Trophoblast cell (in vitro differentiated cells and primary cell): ENCODE measurements at regions not wholly inside any gene's neighbourhood (a gene's known extent, or its start where the extent isn't known, plus 50 kb on each side); places are given as distances from the start of the nearest gene placed in this dataset.

Experiments
- DNase-seq, 2 donors: peaks; one replicate each; pipeline ENCODE4 v3.0.0-alpha.2; 2016
- H2AFZ ChIP-seq: 2 replicates; pipeline ENCODE4 v1.6.1; 2013; ENCODE audit warnings: low read length, moderate library complexity, mild to moderate bottlenecking; ENCODE audit not compliant: insufficient read depth, poor library complexity
- H2AK5ac ChIP-seq: 2 replicates; pipeline ENCODE4 v1.6.1; 2013; ENCODE audit warnings: mild to moderate bottlenecking, low read length
- H2BK120ac ChIP-seq: 2 replicates; pipeline ENCODE4 v1.6.1; 2013; ENCODE audit warnings: low read length, mild to moderate bottlenecking, moderate library complexity; ENCODE audit not compliant: insufficient read depth, poor library complexity
- H2BK12ac ChIP-seq: 2 replicates; pipeline ENCODE4 v1.6.1; 2013; ENCODE audit warnings: mild to moderate bottlenecking, low read length, moderate library complexity
- H2BK5ac ChIP-seq: 2 replicates; pipeline ENCODE4 v1.6.1; 2013; ENCODE audit warnings: low read length, low read depth, moderate library complexity, mild to moderate bottlenecking; ENCODE audit not compliant: poor library complexity
- H3K14ac ChIP-seq: 2 replicates; pipeline ENCODE4 v1.6.1; 2013; ENCODE audit warnings: mild to moderate bottlenecking, low read length
- H3K18ac ChIP-seq: 2 replicates; pipeline ENCODE4 v1.6.1; 2013; ENCODE audit warnings: mild to moderate bottlenecking, low read length
- H3K23ac ChIP-seq: 2 replicates; pipeline ENCODE4 v1.6.1; 2013; ENCODE audit warnings: low read length
- H3K27ac ChIP-seq: 2 replicates; pipeline ENCODE4 v1.5.1; 2013; ENCODE audit warnings: low read depth, mild to moderate bottlenecking, inconsistent platforms, low read length, moderate library complexity
- H3K27me3 ChIP-seq: 2 replicates; pipeline ENCODE4 v1.6.1; 2013; ENCODE audit warnings: inconsistent platforms, mild to moderate bottlenecking, low read length, moderate library complexity; ENCODE audit not compliant: insufficient read depth
- H3K36me3 ChIP-seq, 2 experiments: 1 replicate in 1 of 2; 2 replicates in 1 of 2; pipeline ENCODE4 v1.6.1; 2013; ENCODE audit warnings: low read length in 2 of 2, mild to moderate bottlenecking in 2 of 2, moderate library complexity in 1 of 2; ENCODE audit not compliant: insufficient read depth in 2 of 2, control insufficient read depth in 1 of 2
- H3K4ac ChIP-seq: 2 replicates; pipeline ENCODE4 v1.6.1; 2013; ENCODE audit warnings: low read depth, mild to moderate bottlenecking, low read length, moderate library complexity
- H3K4me1 ChIP-seq, 2 experiments: 1 replicate in 1 of 2; 2 replicates in 1 of 2; pipeline ENCODE4 v1.6.1; 2013; ENCODE audit warnings: low read length in 2 of 2, mild to moderate bottlenecking in 2 of 2, moderate library complexity in 1 of 2; ENCODE audit not compliant: insufficient read depth in 2 of 2, control insufficient read depth in 1 of 2
- H3K4me2 ChIP-seq: 2 replicates; pipeline ENCODE4 v1.6.1; 2013; ENCODE audit warnings: inconsistent platforms, mild to moderate bottlenecking, low read length, moderate library complexity
- H3K4me3 ChIP-seq: 2 replicates; pipeline ENCODE4 v1.5.1; 2013; ENCODE audit warnings: mild to moderate bottlenecking, low read depth, low read length, inconsistent platforms
- H3K79me1 ChIP-seq: one replicate; pipeline ENCODE4 v1.6.1; 2013; ENCODE audit warnings: low read length
- H3K79me2 ChIP-seq: 2 replicates; pipeline ENCODE4 v1.6.1; 2013; ENCODE audit warnings: low read length, mild to moderate bottlenecking; ENCODE audit not compliant: control insufficient read depth, insufficient read depth, poor library complexity
- H3K9ac ChIP-seq: 2 replicates; pipeline ENCODE4 v1.6.1; 2013; ENCODE audit warnings: mild to moderate bottlenecking, low read length
- H3K9me3 ChIP-seq: 2 replicates; pipeline ENCODE4 v1.6.1; 2013; ENCODE audit warnings: low read depth, mild to moderate bottlenecking, control low read depth, inconsistent platforms, low read length; ENCODE audit not compliant: insufficient read depth
- H4K12ac ChIP-seq: 2 replicates; pipeline ENCODE4 v1.6.1; 2013; ENCODE audit warnings: low read depth, mild to moderate bottlenecking, low read length, moderate library complexity
- H4K8ac ChIP-seq: 2 replicates; pipeline ENCODE4 v1.6.1; 2013; ENCODE audit warnings: low read depth, mild to moderate bottlenecking, low read length, moderate library complexity
- H4K91ac ChIP-seq: one replicate; pipeline ENCODE4 v1.6.1; 2013; ENCODE audit warnings: low read depth, mild to moderate bottlenecking, low read length, moderate library complexity
- WGBS: extraction: QIAGEN DNeasy Blood & Tissue Kit; methylation state at CpG from one replicate; pipeline ENCODE4 v1.1.7; 2013; ENCODE audit warnings: missing lambda C conversion rate; ENCODE audit not compliant: insufficient read length, insufficient coverage; ENCODE audit errors: extremely low coverage; 5-methylcytosine and 5-hydroxymethylcytosine counted together

DNA sequence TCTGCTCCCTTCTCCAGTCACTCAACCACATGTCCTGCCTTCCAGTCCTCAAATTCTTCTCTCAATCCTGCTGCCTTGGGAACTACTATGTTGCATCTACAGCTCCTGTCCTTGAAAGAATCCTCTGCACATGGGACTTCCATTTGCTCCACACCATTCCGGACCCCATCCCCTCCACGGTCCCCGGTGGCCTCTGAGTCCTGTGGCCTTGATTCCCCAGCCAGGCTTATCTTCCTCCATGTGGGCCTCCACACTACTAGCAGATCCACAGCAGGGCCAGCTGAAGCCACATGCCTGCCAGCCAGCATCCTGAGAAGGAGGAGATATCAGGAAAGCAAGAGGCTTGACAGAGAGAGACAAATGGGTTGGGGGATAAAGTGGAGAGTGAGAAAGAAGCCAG lies 1323.8 kb downstream of the UQCRFS1 start:
- no peak overlapping the region for H2BK5ac ChIP-seq
- H2BK120ac ChIP-seq: no peak overlapping the region
- H3K9me3 ChIP-seq: peaks cover 60% of the 10 kb centered on the region
- no peak for DNase-seq
- H3K18ac ChIP-seq: no peak overlapping the region
- H2BK12ac ChIP-seq: no peak overlapping the region
- no peaks in the 10 kb centered on the region for H3K79me2 ChIP-seq
- no peak overlapping the region for H4K91ac ChIP-seq
- H3K4me3 ChIP-seq: no peak overlapping the region
- H2AK5ac ChIP-seq: no peak overlapping the region
- H3K36me3 ChIP-seq: no peaks in the 10 kb centered on the region
- H4K12ac ChIP-seq: no peak overlapping the region
- no peak overlapping the region for H3K4ac ChIP-seq
- H3K23ac ChIP-seq: no peak overlapping the region
- H2AFZ ChIP-seq: no peak overlapping the region
- H3K79me1 ChIP-seq: no peaks in the 10 kb centered on the region
- no peak overlapping the region for H3K14ac ChIP-seq
- H3K4me1 ChIP-seq: no peaks in the 10 kb centered on the region
- no peaks in the 10 kb centered on the region for H3K27me3 ChIP-seq
- H3K4me2 ChIP-seq: no peak overlapping the region
- no peak overlapping the region for H3K9ac ChIP-seq
- no CpG with 5 or more reads among the region's 3 CpGs for whole genome bisulfite sequencing
- H3K27ac ChIP-seq: no peak overlapping the region
- H4K8ac ChIP-seq: no peak overlapping the region

DNA sequence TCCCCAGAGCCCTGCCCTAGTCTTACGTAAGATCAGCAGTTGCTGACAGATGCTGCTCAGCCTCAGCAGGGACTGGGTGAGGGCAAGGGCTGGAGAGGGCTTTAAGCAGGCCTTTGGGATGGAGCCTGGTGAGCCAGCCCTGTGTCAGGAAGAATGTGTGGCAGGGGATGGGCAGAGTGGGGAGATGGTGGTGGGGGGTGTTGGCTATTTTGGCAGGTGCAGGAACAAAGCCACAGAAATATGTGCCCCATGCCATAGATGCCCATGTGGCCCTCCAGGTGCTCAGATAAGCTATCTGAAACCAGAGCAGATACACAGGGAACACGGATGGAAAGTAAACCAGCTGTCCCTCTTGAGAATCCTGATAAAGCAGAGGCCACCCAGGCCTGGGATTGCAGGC lies 1325.0 kb downstream of the UQCRFS1 start:
- Histone ChIP-seq H3K23ac (no peak overlapping the region), H4K12ac (no peak overlapping the region), H3K4me3 (no peak overlapping the region), H3K27me3 (no peaks in the 10 kb centered on the region), H3K4me2 (no peak overlapping the region), H3K9me3 (peaks cover 52% of the 10 kb centered on the region), H2AK5ac (no peak overlapping the region), H2BK120ac (no peak overlapping the region), H3K4ac (no peak overlapping the region), H2BK5ac (no peak overlapping the region), H3K79me2 (no peaks in the 10 kb centered on the region), H4K8ac (no peak overlapping the region), H3K79me1 (no peaks in the 10 kb centered on the region), H3K36me3 (no peaks in the 10 kb centered on the region), H3K9ac (no peak overlapping the region), H2AFZ (no peak overlapping the region), H2BK12ac (no peak overlapping the region), H3K18ac (no peak overlapping the region), H3K27ac (no peak overlapping the region), H3K14ac (no peak overlapping the region), H4K91ac (no peak overlapping the region), H3K4me1 (no peaks in the 10 kb centered on the region)
- WGBS: no CpG with 5 or more reads among the region's 2 CpGs
- no peak for DNase-seq

DNA sequence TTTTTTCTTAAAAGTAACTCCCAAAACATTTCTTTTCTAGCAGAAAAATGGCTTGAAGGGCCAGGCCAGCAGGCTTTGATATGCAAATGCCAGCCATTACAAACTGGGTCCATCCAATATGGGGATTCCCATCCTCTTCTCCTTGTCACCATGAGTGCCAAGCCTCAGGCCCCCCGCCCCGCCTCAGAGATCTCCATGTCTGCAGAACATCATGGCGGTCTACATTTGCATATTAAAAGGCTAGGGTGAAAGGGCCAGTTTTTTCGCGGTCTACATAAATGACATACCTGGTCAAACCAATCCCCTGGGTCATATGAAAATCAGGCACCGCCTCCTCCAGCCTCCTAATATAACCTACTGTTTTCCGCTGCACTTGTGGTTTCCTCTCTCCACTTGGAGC lies 1327.6 kb downstream of the UQCRFS1 start:
- peaks cover 33% of the 10 kb centered on the region for H3K9me3 ChIP-seq
- no peak for DNase-seq
- H4K8ac ChIP-seq: no peak overlapping the region
- H3K9ac ChIP-seq: no peak overlapping the region
- H3K79me2 ChIP-seq: no peaks in the 10 kb centered on the region
- H2AFZ ChIP-seq: no peak overlapping the region
- H2BK120ac ChIP-seq: no peak overlapping the region
- no peak overlapping the region for H2BK12ac ChIP-seq
- H4K12ac ChIP-seq: no peak overlapping the region
- no peak overlapping the region for H4K91ac ChIP-seq
- H3K79me1 ChIP-seq: no peaks in the 10 kb centered on the region
- H3K18ac ChIP-seq: no peak overlapping the region
- no peaks in the 10 kb centered on the region for H3K27me3 ChIP-seq
- H3K4ac ChIP-seq: no peak overlapping the region
- no peak overlapping the region for H2BK5ac ChIP-seq
- H2AK5ac ChIP-seq: no peak overlapping the region
- no peak overlapping the region for H3K23ac ChIP-seq
- H3K27ac ChIP-seq: no peak overlapping the region
- H3K4me1 ChIP-seq: no peaks in the 10 kb centered on the region
- no peak overlapping the region for H3K4me2 ChIP-seq
- no CpG with 5 or more reads among the region's 7 CpGs for WGBS
- H3K4me3 ChIP-seq: no peak overlapping the region
- H3K36me3 ChIP-seq: no peaks in the 10 kb centered on the region
- H3K14ac ChIP-seq: no peak overlapping the region

DNA sequence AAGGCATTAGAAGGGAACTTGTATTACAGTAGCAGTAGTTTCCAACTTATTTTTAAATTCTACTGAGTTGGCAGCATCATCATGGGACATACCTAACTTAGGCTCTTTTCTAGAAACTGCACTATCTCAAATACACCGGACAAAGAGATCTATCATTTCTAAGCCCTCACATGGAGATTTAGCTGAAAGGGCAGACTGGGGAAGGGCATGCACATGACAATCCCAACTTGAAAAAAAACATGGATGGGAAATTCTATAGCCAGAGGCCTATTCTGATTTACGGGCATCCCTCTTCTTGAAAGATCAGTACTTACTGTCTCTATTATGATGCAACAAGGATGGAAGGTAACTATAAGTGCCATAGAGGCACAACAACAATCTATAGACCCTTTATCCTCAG lies 1328.6 kb downstream of the UQCRFS1 start:
- Histone ChIP-seq H3K9ac (no peak overlapping the region), H3K4me3 (no peak overlapping the region), H3K4ac (no peak overlapping the region), H2BK5ac (no peak overlapping the region), H2BK120ac (no peak overlapping the region), H2AFZ (no peak overlapping the region), H2BK12ac (no peak overlapping the region), H3K79me1 (no peaks in the 10 kb centered on the region), H2AK5ac (no peak overlapping the region), H4K12ac (no peak overlapping the region), H3K4me1 (no peaks in the 10 kb centered on the region), H3K14ac (no peak overlapping the region), H3K36me3 (no peaks in the 10 kb centered on the region), H3K18ac (no peak overlapping the region), H3K9me3 (peaks cover 28% of the 10 kb centered on the region), H3K23ac (no peak overlapping the region), H4K8ac (no peak overlapping the region), H3K27ac (no peak overlapping the region), H3K4me2 (no peak overlapping the region), H3K27me3 (no peaks in the 10 kb centered on the region), H3K79me2 (no peaks in the 10 kb centered on the region), H4K91ac (no peak overlapping the region)
- no CpG with 5 or more reads among the region's 2 CpGs for WGBS
- DNase-seq: no peak
